ENCODE measurements at regions not wholly inside any gene's neighbourhood (a gene's known extent, or its start where the extent isn't known, plus 50 kb on each side); places are given as distances from the start of the nearest gene placed in this dataset.

DNA sequence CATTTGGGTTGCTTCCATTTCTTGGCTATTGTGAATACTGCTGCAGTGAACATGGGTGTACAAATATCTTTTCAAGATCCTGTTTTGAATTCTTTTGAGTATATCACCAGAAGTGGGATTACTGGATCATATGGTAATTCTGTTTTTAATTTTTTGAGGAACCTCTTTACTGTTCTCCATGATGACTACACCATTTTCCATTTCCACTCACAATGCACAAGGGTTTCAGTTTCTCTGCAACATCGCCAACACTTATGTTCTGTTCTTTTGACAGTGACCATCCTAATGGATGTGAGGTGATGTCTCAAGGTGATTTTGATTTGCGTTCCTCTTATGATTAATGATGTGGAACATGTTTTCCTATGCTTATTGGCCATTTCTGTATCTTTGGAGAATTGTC lies 214.4 kb upstream of the ZFP64 start:
- DNase-seq (ENCODE audit: low spot score), result no peak
- 94% methylated on average over 2 of the region's 2 CpGs for WGBS
- TF ChIP-seq, protein P1, sequence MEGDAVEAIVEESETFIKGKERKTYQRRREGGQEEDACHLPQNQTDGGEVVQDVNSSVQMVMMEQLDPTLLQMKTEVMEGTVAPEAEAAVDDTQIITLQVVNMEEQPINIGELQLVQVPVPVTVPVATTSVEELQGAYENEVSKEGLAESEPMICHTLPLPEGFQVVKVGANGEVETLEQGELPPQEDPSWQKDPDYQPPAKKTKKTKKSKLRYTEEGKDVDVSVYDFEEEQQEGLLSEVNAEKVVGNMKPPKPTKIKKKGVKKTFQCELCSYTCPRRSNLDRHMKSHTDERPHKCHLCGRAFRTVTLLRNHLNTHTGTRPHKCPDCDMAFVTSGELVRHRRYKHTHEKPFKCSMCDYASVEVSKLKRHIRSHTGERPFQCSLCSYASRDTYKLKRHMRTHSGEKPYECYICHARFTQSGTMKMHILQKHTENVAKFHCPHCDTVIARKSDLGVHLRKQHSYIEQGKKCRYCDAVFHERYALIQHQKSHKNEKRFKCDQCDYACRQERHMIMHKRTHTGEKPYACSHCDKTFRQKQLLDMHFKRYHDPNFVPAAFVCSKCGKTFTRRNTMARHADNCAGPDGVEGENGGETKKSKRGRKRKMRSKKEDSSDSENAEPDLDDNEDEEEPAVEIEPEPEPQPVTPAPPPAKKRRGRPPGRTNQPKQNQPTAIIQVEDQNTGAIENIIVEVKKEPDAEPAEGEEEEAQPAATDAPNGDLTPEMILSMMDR (IDR thresholded peaks at IDR 0.05; ENCODE audit: low read depth, low read length, missing input control), result no peak
- no peak for TF ChIP-seq NR2F2 (IDR thresholded peaks at IDR 0.05)
- no peak for TF ChIP-seq FOXA2 (IDR thresholded peaks at IDR 0.05)
- TF ChIP-seq, protein P2, sequence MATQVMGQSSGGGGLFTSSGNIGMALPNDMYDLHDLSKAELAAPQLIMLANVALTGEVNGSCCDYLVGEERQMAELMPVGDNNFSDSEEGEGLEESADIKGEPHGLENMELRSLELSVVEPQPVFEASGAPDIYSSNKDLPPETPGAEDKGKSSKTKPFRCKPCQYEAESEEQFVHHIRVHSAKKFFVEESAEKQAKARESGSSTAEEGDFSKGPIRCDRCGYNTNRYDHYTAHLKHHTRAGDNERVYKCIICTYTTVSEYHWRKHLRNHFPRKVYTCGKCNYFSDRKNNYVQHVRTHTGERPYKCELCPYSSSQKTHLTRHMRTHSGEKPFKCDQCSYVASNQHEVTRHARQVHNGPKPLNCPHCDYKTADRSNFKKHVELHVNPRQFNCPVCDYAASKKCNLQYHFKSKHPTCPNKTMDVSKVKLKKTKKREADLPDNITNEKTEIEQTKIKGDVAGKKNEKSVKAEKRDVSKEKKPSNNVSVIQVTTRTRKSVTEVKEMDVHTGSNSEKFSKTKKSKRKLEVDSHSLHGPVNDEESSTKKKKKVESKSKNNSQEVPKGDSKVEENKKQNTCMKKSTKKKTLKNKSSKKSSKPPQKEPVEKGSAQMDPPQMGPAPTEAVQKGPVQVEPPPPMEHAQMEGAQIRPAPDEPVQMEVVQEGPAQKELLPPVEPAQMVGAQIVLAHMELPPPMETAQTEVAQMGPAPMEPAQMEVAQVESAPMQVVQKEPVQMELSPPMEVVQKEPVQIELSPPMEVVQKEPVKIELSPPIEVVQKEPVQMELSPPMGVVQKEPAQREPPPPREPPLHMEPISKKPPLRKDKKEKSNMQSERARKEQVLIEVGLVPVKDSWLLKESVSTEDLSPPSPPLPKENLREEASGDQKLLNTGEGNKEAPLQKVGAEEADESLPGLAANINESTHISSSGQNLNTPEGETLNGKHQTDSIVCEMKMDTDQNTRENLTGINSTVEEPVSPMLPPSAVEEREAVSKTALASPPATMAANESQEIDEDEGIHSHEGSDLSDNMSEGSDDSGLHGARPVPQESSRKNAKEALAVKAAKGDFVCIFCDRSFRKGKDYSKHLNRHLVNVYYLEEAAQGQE (IDR thresholded peaks at IDR 0.05), result no peak
- no peak for TF ChIP-seq RXRA (IDR thresholded peaks at IDR 0.05)
- TF ChIP-seq, protein P3, sequence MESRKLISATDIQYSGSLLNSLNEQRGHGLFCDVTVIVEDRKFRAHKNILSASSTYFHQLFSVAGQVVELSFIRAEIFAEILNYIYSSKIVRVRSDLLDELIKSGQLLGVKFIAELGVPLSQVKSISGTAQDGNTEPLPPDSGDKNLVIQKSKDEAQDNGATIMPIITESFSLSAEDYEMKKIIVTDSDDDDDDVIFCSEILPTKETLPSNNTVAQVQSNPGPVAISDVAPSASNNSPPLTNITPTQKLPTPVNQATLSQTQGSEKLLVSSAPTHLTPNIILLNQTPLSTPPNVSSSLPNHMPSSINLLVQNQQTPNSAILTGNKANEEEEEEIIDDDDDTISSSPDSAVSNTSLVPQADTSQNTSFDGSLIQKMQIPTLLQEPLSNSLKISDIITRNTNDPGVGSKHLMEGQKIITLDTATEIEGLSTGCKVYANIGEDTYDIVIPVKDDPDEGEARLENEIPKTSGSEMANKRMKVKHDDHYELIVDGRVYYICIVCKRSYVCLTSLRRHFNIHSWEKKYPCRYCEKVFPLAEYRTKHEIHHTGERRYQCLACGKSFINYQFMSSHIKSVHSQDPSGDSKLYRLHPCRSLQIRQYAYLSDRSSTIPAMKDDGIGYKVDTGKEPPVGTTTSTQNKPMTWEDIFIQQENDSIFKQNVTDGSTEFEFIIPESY (IDR thresholded peaks at IDR 0.05), result no peak
- no peak for TF ChIP-seq EGR1 (IDR thresholded peaks at IDR 0.05; ENCODE audit: low read depth in 2 of 2)
- no peak for TF ChIP-seq YY1 (IDR thresholded peaks at IDR 0.05)
- TF ChIP-seq HNF4A (conservative IDR thresholded peaks at IDR 0.05), result no peak
- H3K9ac ChIP-seq (ENCODE audit: low read depth in 1 of 2, low read length in 2 of 2), result no peak overlapping the region
- no peaks in the 10 kb centered on the region for H3K27me3 ChIP-seq (ENCODE audit: control insufficient read depth in 4 of 4, insufficient read depth in 4 of 4, low read length in 3 of 4)
- no peaks in the 10 kb centered on the region for H3K4me1 ChIP-seq (ENCODE audit: control insufficient read depth in 4 of 4, insufficient read depth in 4 of 4, low read length in 3 of 4)
- no peak overlapping the region for H3K4me3 ChIP-seq (ENCODE audit: low read depth in 1 of 3, low read length in 3 of 3)
- no peaks in the 10 kb centered on the region for H3K9me3 ChIP-seq (ENCODE audit: control insufficient read depth in 4 of 4, low read length in 3 of 4)
- no peak overlapping the region for H3K27ac ChIP-seq (ENCODE audit: low read depth in 1 of 2, low read length in 2 of 2)
- no peaks in the 10 kb centered on the region for H3K36me3 ChIP-seq (ENCODE audit: control insufficient read depth in 4 of 4, insufficient read depth in 3 of 4, low read depth in 1 of 4, low read length in 3 of 4)

DNA sequence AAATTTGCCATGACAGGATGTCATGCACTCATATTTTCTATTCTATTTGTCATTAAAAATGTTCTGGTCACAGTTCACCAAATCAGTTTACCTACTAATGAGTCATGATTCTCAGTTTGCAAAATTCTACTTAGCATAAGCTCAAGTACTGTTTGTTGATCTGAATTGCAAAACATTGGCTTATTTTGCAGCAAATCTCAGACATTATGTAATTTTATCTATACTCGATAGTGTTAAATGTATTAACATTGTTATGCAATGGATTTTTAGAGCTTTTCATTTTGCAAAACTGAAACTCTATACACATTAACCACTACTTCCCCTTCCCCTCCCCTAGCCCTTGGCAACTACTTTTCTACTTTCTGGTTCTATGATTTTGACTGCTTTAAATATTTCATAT lies 213.8 kb upstream of the ZFP64 start:
- H3K4me3 ChIP-seq (ENCODE audit: low read depth in 1 of 3, low read length in 3 of 3), result no peak overlapping the region
- no peaks in the 10 kb centered on the region for H3K27me3 ChIP-seq (ENCODE audit: control insufficient read depth in 4 of 4, insufficient read depth in 4 of 4, low read length in 3 of 4)
- H3K9ac ChIP-seq (ENCODE audit: low read depth in 1 of 2, low read length in 2 of 2), result no peak overlapping the region
- DNase-seq (ENCODE audit: low spot score), result no peak
- no peaks in the 10 kb centered on the region for H3K36me3 ChIP-seq (ENCODE audit: control insufficient read depth in 4 of 4, insufficient read depth in 3 of 4, low read depth in 1 of 4, low read length in 3 of 4)
- H3K9me3 ChIP-seq (ENCODE audit: control insufficient read depth in 4 of 4, low read length in 3 of 4), result no peaks in the 10 kb centered on the region
- no peak overlapping the region for H3K27ac ChIP-seq (ENCODE audit: low read depth in 1 of 2, low read length in 2 of 2)
- no peaks in the 10 kb centered on the region for H3K4me1 ChIP-seq (ENCODE audit: control insufficient read depth in 4 of 4, insufficient read depth in 4 of 4, low read length in 3 of 4)
- WGBS, result 18% methylated on average over 1 of the region's 1 CpG
- TF ChIP-seq RXRA (IDR thresholded peaks at IDR 0.05), result peak in 1 of 2 donors; percentile 50
- TF ChIP-seq EGR1 (IDR thresholded peaks at IDR 0.05; ENCODE audit: low read depth in 2 of 2), result no peak
- TF ChIP-seq NR2F2 (IDR thresholded peaks at IDR 0.05), result no peak
- no peak for TF ChIP-seq SP1 (IDR thresholded peaks at IDR 0.05)
- no peak for TF ChIP-seq TAF1 (conservative IDR thresholded peaks at IDR 0.05)
- TF ChIP-seq HNF4G (IDR thresholded peaks at IDR 0.05), result no peak
- peak; percentile 52 to 78 for TF ChIP-seq JUND (IDR thresholded peaks at IDR 0.05)
- no peak for TF ChIP-seq GABPA (IDR thresholded peaks at IDR 0.05 in 1 of 2, conservative IDR thresholded peaks at IDR 0.05 in 1 of 2)
- no peak for TF ChIP-seq YY1 (IDR thresholded peaks at IDR 0.05)
- TF ChIP-seq, protein P2 (IDR thresholded peaks at IDR 0.05), result no peak
- TF ChIP-seq, protein P4, sequence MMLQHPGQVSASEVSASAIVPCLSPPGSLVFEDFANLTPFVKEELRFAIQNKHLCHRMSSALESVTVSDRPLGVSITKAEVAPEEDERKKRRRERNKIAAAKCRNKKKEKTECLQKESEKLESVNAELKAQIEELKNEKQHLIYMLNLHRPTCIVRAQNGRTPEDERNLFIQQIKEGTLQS (IDR thresholded peaks at IDR 0.05), result no peak
- TF ChIP-seq, protein P1 (IDR thresholded peaks at IDR 0.05; ENCODE audit: low read depth, low read length, missing input control), result no peak
- TF ChIP-seq FOXA1 (IDR thresholded peaks at IDR 0.05), result no peak
- TF ChIP-seq, protein P5, sequence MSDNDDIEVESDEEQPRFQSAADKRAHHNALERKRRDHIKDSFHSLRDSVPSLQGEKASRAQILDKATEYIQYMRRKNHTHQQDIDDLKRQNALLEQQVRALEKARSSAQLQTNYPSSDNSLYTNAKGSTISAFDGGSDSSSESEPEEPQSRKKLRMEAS (IDR thresholded peaks at IDR 0.05), result peak; percentile 20
- no peak for TF ChIP-seq RAD21 (IDR thresholded peaks at IDR 0.05)
- no peak for TF ChIP-seq FOXA2 (IDR thresholded peaks at IDR 0.05)
- peak in 1 of 2 donors; percentile 52 for TF ChIP-seq HNF4A (conservative IDR thresholded peaks at IDR 0.05)
